GM18499 (cell line): ENCODE measurements at regions not wholly inside any gene's neighbourhood (a gene's known extent, or its start where the extent isn't known, plus 50 kb on each side); places are given as distances from the start of the nearest gene placed in this dataset.

Source experiments
- ATAC-seq: cut with Tn5 transposase; IDR thresholded peaks from one replicate; pipeline ENCODE4 v1.9.1; 2021; ENCODE audit warnings: moderate number of reproducible peaks; ENCODE audit not compliant: insufficient read depth, unreplicated experiment

- no peak for ATAC-seq
Measured at GRCh38 chr10:78772986-78773530, 295.7 kb upstream of the ZMIZ1 start.

GRCh38 chr10:78774614-78774998 lies 294.2 kb upstream of the ZMIZ1 start:
- no peak for ATAC-seq

- ATAC-seq: no peak
Measured at GRCh38 chr10:78774999-78775711, 293.6 kb upstream of the ZMIZ1 start.

- no peak for ATAC-seq
Measured at GRCh38 chr10:78775891-78776290, 292.9 kb upstream of the ZMIZ1 start.

GRCh38 chr10:78776756-78777155 lies 292.0 kb upstream of the ZMIZ1 start:
- no peak for ATAC-seq

- ATAC-seq: no peak
Measured at GRCh38 chr10:78777466-78777865, 291.3 kb upstream of the ZMIZ1 start.

- no peak for ATAC-seq
Measured at GRCh38 chr10:78777867-78778266, 290.9 kb upstream of the ZMIZ1 start.

GRCh38 chr10:78778444-78779338 lies 290.1 kb upstream of the ZMIZ1 start:
- ATAC-seq: no peak

- no peak for ATAC-seq
Measured at GRCh38 chr10:78779339-78779955, 289.3 kb upstream of the ZMIZ1 start.

GRCh38 chr10:78780551-78780961 lies 288.2 kb upstream of the ZMIZ1 start:
- no peak for ATAC-seq

GRCh38 chr10:78781251-78781913 lies 287.4 kb upstream of the ZMIZ1 start:
- ATAC-seq: no peak

GRCh38 chr10:78781991-78782390 lies 286.8 kb upstream of the ZMIZ1 start:
- ATAC-seq: no peak

- ATAC-seq: no peak
Measured at GRCh38 chr10:78782441-78782840, 286.3 kb upstream of the ZMIZ1 start.

- ATAC-seq: no peak
Measured at GRCh38 chr10:78783753-78784152, 285.0 kb upstream of the ZMIZ1 start.

- ATAC-seq: no peak
Measured at GRCh38 chr10:78784546-78784945, 284.2 kb upstream of the ZMIZ1 start.

GRCh38 chr10:78785066-78785465 lies 283.7 kb upstream of the ZMIZ1 start:
- ATAC-seq: no peak

- ATAC-seq: no peak
Measured at GRCh38 chr10:78785991-78786390, 282.8 kb upstream of the ZMIZ1 start.

- no peak for ATAC-seq
Measured at GRCh38 chr10:78787125-78787524, 281.6 kb upstream of the ZMIZ1 start.

- no peak for ATAC-seq
Measured at GRCh38 chr10:78794736-78795455, 273.9 kb upstream of the ZMIZ1 start.
